IMR-90 (cell line): ENCODE measurements at regions not wholly inside any gene's neighbourhood (a gene's known extent, or its start where the extent isn't known, plus 50 kb on each side); places are given as distances from the start of the nearest gene placed in this dataset.

ENCODE experiments used
- ATAC-seq: fragments of 200-7000 bp; cut with Tn5 transposase; 2 replicates; pipeline ENCODE4 v1.9.1; 2020; ENCODE audit warnings: low read depth, mild to moderate bottlenecking, moderate library complexity
- BruUV-seq: library from RNA; stranded (reverse); fragments of 400-500 nt; replicated peaks from 2 replicates; lab custom pipeline; 2021; lab: Mats Ljungman, UMichigan
- CTCF ChIA-PET: fragments of 300-600 bp; formaldehyde crosslinking; extraction: SDS; loops from one replicate; lab custom pipeline; 2021; ENCODE audit warnings: antibody characterized with exemption; lab: Yijun Ruan, JAX
- POLR2A ChIA-PET: fragments of 300-600 bp; sonication (Branson Sonifier 250); formaldehyde crosslinking; loops from one replicate; lab custom pipeline; 2022; ENCODE audit warnings: antibody characterized with exemption; ENCODE audit not compliant: unreplicated experiment; lab: Charles Lee
- DNase-seq: peaks from one replicate; pipeline ENCODE4 v3.0.0; 2013
- H2AFZ ChIP-seq: replicated peaks from 2 replicates; pipeline ENCODE3; 2013; ENCODE audit warnings: low read length, mild to moderate bottlenecking; ENCODE audit not compliant: poor library complexity
- H2AK5ac ChIP-seq: 2 replicates; pipeline ENCODE4 v1.6.1; 2013; ENCODE audit warnings: low read depth, low read length, inconsistent platforms
- H2AK9ac ChIP-seq: replicated peaks from 2 replicates; pipeline ENCODE3; 2013; ENCODE audit warnings: mild to moderate bottlenecking, low read depth, low read length, moderate library complexity; ENCODE audit not compliant: poor library complexity
- H2BK120ac ChIP-seq: 2 replicates; pipeline ENCODE4 v1.6.1; 2013; ENCODE audit warnings: low read depth, low read length, inconsistent platforms
- H2BK15ac ChIP-seq: 3 replicates; pipeline ENCODE4 v1.6.1; 2013; ENCODE audit warnings: low read depth, low read length, inconsistent platforms
- H2BK20ac ChIP-seq: 2 replicates; pipeline ENCODE4 v1.6.1; 2013; ENCODE audit warnings: low read depth, mild to moderate bottlenecking, inconsistent platforms, low read length, moderate library complexity
- H2BK5ac ChIP-seq: 2 replicates; pipeline ENCODE4 v1.6.1; 2013; ENCODE audit warnings: mild to moderate bottlenecking, low read depth, low read length, inconsistent platforms; ENCODE audit not compliant: poor library complexity, severe bottlenecking
- H3K14ac ChIP-seq: replicated peaks from 2 replicates; pipeline ENCODE4 v1.6.1; 2013; ENCODE audit warnings: low read depth, low read length, inconsistent platforms
- H3K18ac ChIP-seq: 2 replicates; pipeline ENCODE4 v1.6.1; 2013; ENCODE audit warnings: low read depth, low read length, control low read depth
- H3K23ac ChIP-seq: 2 replicates; pipeline ENCODE4 v1.6.1; 2013; ENCODE audit warnings: low read depth, low read length, inconsistent platforms
- H3K27ac ChIP-seq: 2 replicates; pipeline ENCODE4 v1.5.1; 2013; ENCODE audit warnings: mild to moderate bottlenecking, control low read depth, low read length; ENCODE audit not compliant: insufficient read depth
- H3K27me3 ChIP-seq: 2 replicates; pipeline ENCODE4 v1.6.1; 2013; ENCODE audit warnings: low read length; ENCODE audit not compliant: control insufficient read depth, insufficient read depth
- H3K36me3 ChIP-seq: 2 replicates; pipeline ENCODE4 v1.6.1; 2013; ENCODE audit warnings: low read length, mixed read lengths; ENCODE audit not compliant: control insufficient read depth, insufficient read depth
- H3K4ac ChIP-seq: 2 replicates; pipeline ENCODE4 v1.6.1; 2013; ENCODE audit warnings: low read depth, low read length, inconsistent platforms
- H3K4me1 ChIP-seq: 2 replicates; pipeline ENCODE4 v1.6.1; 2013; ENCODE audit warnings: low read length, mixed read lengths; ENCODE audit not compliant: control insufficient read depth, insufficient read depth
- H3K4me2 ChIP-seq: 2 replicates; pipeline ENCODE4 v1.6.1; 2013; ENCODE audit warnings: low read depth, mild to moderate bottlenecking, control low read depth, low read length, moderate library complexity
- H3K4me3 ChIP-seq: 2 replicates; pipeline ENCODE4 v1.5.1; 2013; ENCODE audit warnings: low read depth, mild to moderate bottlenecking, control low read depth, low read length, moderate library complexity; ENCODE audit not compliant: insufficient read depth
- H3K56ac ChIP-seq: 2 replicates; pipeline ENCODE4 v1.6.1; 2013; ENCODE audit warnings: low read length, inconsistent platforms; ENCODE audit not compliant: insufficient read depth; ENCODE audit errors: extremely low read depth
- H3K79me1 ChIP-seq, 2 experiments: 2 replicates each; pipeline ENCODE4 v1.6.1; 2013; ENCODE audit warnings: low read length in 2 of 2, inconsistent platforms in 1 of 2, low read depth in 1 of 2
- H3K9ac ChIP-seq: 2 replicates; pipeline ENCODE4 v1.6.1; 2013; ENCODE audit warnings: low read depth, low read length, control low read depth
- H3K9me1 ChIP-seq: 2 replicates; pipeline ENCODE4 v1.6.1; 2013; ENCODE audit warnings: low read length, inconsistent platforms; ENCODE audit not compliant: insufficient read depth
- H3K9me3 ChIP-seq: 2 replicates; pipeline ENCODE4 v1.6.1; 2013; ENCODE audit warnings: low read length; ENCODE audit not compliant: control insufficient read depth, insufficient read depth
- H4K20me1 ChIP-seq: 2 replicates; pipeline ENCODE4 v1.6.1; 2013; ENCODE audit warnings: low read length, inconsistent platforms; ENCODE audit not compliant: insufficient read depth
- H4K5ac ChIP-seq: 2 replicates; pipeline ENCODE4 v1.6.1; 2013; ENCODE audit warnings: mild to moderate bottlenecking, low read depth, low read length, control low read depth
- H4K8ac ChIP-seq, 2 experiments: 2 replicates each; pipeline ENCODE4 v1.6.1; 2013; ENCODE audit warnings: low read depth in 2 of 2, low read length in 2 of 2, control low read depth in 1 of 2, inconsistent platforms in 1 of 2
- H4K91ac ChIP-seq: 2 replicates; pipeline ENCODE4 v1.6.1; 2013; ENCODE audit warnings: low read depth, low read length, inconsistent platforms; ENCODE audit not compliant: insufficient read depth
- BHLHE40 ChIP-seq: fragments of 150-350 bp; IDR thresholded peaks from 2 replicates; pipeline ENCODE4 v1.6.1; 2016; ENCODE audit warnings: mild to moderate bottlenecking, low read depth, low read length
- CEBPB ChIP-seq: IDR thresholded peaks from 2 replicates; pipeline ENCODE4 v1.6.1; 2012; ENCODE audit warnings: low read depth, low read length, improper control_type of control experiment
- CHD1 ChIP-seq: IDR thresholded peaks from 2 replicates; pipeline ENCODE4 v1.6.1; 2012; ENCODE audit warnings: low read depth, low read length, improper control_type of control experiment
- FOS ChIP-seq: fragments of 150-350 bp; IDR thresholded peaks from 2 replicates; pipeline ENCODE4 v1.6.1; 2016; ENCODE audit warnings: low read depth, low read length
- MAFK ChIP-seq: IDR thresholded peaks from 2 replicates; pipeline ENCODE4 v1.6.1; 2012; ENCODE audit warnings: low read depth, low read length, improper control_type of control experiment
- MAZ ChIP-seq: IDR thresholded peaks from 2 replicates; pipeline ENCODE4 v1.6.1; 2012; ENCODE audit warnings: low read depth, mild to moderate bottlenecking, low read length, improper control_type of control experiment, moderate library complexity, borderline replicate concordance
- MXI1 ChIP-seq: IDR thresholded peaks from 2 replicates; pipeline ENCODE4 v1.6.1; 2012; ENCODE audit warnings: low read depth, mild to moderate bottlenecking, low read length, moderate library complexity, borderline replicate concordance
- NFE2L2 ChIP-seq: fragments of 150-350 bp; IDR thresholded peaks from 2 replicates; pipeline ENCODE4 v1.6.1; 2016; ENCODE audit warnings: low read depth, mild to moderate bottlenecking, low read length
- POLR2A ChIP-seq: IDR thresholded peaks from 2 replicates; pipeline ENCODE4 v1.6.1; 2012; ENCODE audit warnings: mild to moderate bottlenecking, low read depth, low read length
- RAD21 ChIP-seq: IDR thresholded peaks from 2 replicates; pipeline ENCODE4 v1.6.1; 2012; ENCODE audit warnings: low read length, improper control_type of control experiment
- RCOR1 ChIP-seq: IDR thresholded peaks from 2 replicates; pipeline ENCODE4 v1.6.1; 2012; ENCODE audit warnings: mild to moderate bottlenecking, low read length, improper control_type of control experiment; ENCODE audit not compliant: insufficient replicate concordance
- RFX5 ChIP-seq: IDR thresholded peaks from 2 replicates; pipeline ENCODE4 v1.8.0; 2012; ENCODE audit warnings: low read depth, mild to moderate bottlenecking, low read length, moderate library complexity
- SMC3 ChIP-seq: fragments of 150-350 bp; IDR thresholded peaks from 2 replicates; pipeline ENCODE4 v1.6.1; 2016; ENCODE audit warnings: low read depth, mild to moderate bottlenecking, antibody characterized with exemption, low read length, moderate library complexity
- WGBS, 2 experiments: methylation state at CpG; one replicate each; pipeline versions ENCODE4 v1.1.5 to v1.1.7; 2013; ENCODE audit warnings: missing lambda C conversion rate in 2 of 2; ENCODE audit not compliant: insufficient read length in 1 of 2; ENCODE audit errors: extremely low coverage in 2 of 2; 5-methylcytosine and 5-hydroxymethylcytosine counted together
- dilution Hi-C: fragments of 300-500 bp; cut with HindIII; formaldehyde crosslinking; loops from one replicate; pipeline ENCODE4 v1.14.3; 2018; ENCODE audit warnings: low sequenced_read_pairs; ENCODE audit not compliant: unreplicated experiment
- in situ Hi-C: fragments of 300-500 bp; cut with MboI; formaldehyde crosslinking; loops from 3 replicates; pipeline ENCODE4 v1.14.3; 2019; ENCODE audit warnings: low sequenced_read_pairs, inconsistent platforms, mixed read lengths
- intact Hi-C: fragments of 100-400 bp; cut with micrococcal nuclease; formaldehyde crosslinking; loops from 2 replicates; pipeline ENCODE4 v1.10.0; 2022
- TF ChIP-seq, protein P1 (sequence below): fragments of 150-350 bp; IDR thresholded peaks from 2 replicates; pipeline ENCODE4 v1.6.1; 2017; ENCODE audit warnings: mild to moderate bottlenecking, antibody characterized with exemption, low read length, low read depth
- TF ChIP-seq, protein P2 (sequence below): fragments of 150-350 bp; IDR thresholded peaks from 2 replicates; pipeline ENCODE4 v1.6.1; 2016; ENCODE audit warnings: low read depth, mild to moderate bottlenecking, low read length, moderate library complexity, borderline replicate concordance
- TF ChIP-seq, protein P3 (sequence below): conservative IDR thresholded peaks from 2 replicates; pipeline ENCODE4 v1.5.1; 2012; ENCODE audit warnings: mild to moderate bottlenecking, low read depth, low read length, improper control_type of control experiment

DNA sequence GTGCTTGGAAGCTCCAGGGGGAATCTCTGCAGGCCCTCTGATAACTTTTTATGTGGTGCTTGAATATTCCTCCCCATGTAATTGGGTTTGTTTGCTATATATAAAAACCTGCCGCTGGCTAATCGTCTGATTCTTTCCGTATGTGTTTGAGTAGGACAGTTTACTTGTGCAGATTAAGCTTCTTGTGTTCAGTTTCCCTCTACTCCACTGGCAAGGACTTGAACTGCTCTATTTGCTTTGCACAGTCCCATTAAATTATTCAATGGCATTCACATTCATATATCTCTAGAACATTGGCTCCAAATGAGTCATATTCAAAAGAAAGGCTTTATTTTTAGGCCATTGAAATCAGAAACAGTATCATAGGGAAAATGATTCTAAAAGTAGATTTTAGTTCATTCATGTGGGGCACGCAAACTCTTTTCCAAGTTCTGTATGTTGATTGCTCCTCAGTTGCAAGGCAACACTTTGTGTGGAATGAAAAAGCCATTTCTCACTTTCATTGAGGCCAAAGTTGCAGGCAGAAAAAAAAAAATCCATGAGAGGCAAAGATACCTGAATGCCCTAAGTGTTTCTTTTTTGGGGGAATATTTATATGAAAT is 1682.3 kb upstream of the PIK3C3 start:
- no peaks in the 10 kb centered on the region for H4K20me1 ChIP-seq
- H3K18ac ChIP-seq: no peak overlapping the region
- H3K79me1 ChIP-seq: no peaks in the 10 kb centered on the region
- intact Hi-C loops: no loop called here
- no peak for DNase-seq
- in situ Hi-C loops: no loop called here
- no peaks in the 10 kb centered on the region for H3K9me1 ChIP-seq
- no peak overlapping the region for H2AFZ ChIP-seq
- ChIA-PET CTCF (no interaction called here), POLR2A (no interaction called here)
- H3K4me2 ChIP-seq: no peak overlapping the region
- no peak overlapping the region for H3K27ac ChIP-seq
- no peak overlapping the region for H3K4me3 ChIP-seq
- H3K4ac ChIP-seq: no peak overlapping the region
- no peak overlapping the region for H2BK15ac ChIP-seq
- H3K56ac ChIP-seq: no peak overlapping the region
- no peak overlapping the region for H2BK20ac ChIP-seq
- ATAC-seq: no peak
- H4K5ac ChIP-seq: no peak overlapping the region
- no peaks in the 10 kb centered on the region for H3K36me3 ChIP-seq
- no TSS peak for BruUV-seq
- no peak overlapping the region for H2BK120ac ChIP-seq
- H3K4me1 ChIP-seq: no peaks in the 10 kb centered on the region
- no peak overlapping the region for H3K14ac ChIP-seq
- H2AK9ac ChIP-seq: no peak overlapping the region
- no peak overlapping the region for H4K91ac ChIP-seq
- H4K8ac ChIP-seq: no peak overlapping the region
- no peak overlapping the region for H2BK5ac ChIP-seq
- no peaks in the 10 kb centered on the region for H3K27me3 ChIP-seq
- no peak overlapping the region for H3K9ac ChIP-seq
- H3K23ac ChIP-seq: no peak overlapping the region
- TF ChIP-seq RAD21: no peak
- TF ChIP-seq MXI1: no peak
- no peak for TF ChIP-seq RFX5
- no peak for TF ChIP-seq POLR2A
- no peak for TF ChIP-seq MAZ
- no peak for TF ChIP-seq CHD1
- TF ChIP-seq, protein P1, sequence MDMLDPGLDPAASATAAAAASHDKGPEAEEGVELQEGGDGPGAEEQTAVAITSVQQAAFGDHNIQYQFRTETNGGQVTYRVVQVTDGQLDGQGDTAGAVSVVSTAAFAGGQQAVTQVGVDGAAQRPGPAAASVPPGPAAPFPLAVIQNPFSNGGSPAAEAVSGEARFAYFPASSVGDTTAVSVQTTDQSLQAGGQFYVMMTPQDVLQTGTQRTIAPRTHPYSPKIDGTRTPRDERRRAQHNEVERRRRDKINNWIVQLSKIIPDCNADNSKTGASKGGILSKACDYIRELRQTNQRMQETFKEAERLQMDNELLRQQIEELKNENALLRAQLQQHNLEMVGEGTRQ: no peak
- TF ChIP-seq NFE2L2: no peak
- TF ChIP-seq CEBPB: no peak
- TF ChIP-seq, protein P2, sequence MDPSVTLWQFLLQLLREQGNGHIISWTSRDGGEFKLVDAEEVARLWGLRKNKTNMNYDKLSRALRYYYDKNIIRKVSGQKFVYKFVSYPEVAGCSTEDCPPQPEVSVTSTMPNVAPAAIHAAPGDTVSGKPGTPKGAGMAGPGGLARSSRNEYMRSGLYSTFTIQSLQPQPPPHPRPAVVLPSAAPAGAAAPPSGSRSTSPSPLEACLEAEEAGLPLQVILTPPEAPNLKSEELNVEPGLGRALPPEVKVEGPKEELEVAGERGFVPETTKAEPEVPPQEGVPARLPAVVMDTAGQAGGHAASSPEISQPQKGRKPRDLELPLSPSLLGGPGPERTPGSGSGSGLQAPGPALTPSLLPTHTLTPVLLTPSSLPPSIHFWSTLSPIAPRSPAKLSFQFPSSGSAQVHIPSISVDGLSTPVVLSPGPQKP: no peak
- TF ChIP-seq RCOR1: no peak
- TF ChIP-seq MAFK: no peak
- TF ChIP-seq, protein P3, sequence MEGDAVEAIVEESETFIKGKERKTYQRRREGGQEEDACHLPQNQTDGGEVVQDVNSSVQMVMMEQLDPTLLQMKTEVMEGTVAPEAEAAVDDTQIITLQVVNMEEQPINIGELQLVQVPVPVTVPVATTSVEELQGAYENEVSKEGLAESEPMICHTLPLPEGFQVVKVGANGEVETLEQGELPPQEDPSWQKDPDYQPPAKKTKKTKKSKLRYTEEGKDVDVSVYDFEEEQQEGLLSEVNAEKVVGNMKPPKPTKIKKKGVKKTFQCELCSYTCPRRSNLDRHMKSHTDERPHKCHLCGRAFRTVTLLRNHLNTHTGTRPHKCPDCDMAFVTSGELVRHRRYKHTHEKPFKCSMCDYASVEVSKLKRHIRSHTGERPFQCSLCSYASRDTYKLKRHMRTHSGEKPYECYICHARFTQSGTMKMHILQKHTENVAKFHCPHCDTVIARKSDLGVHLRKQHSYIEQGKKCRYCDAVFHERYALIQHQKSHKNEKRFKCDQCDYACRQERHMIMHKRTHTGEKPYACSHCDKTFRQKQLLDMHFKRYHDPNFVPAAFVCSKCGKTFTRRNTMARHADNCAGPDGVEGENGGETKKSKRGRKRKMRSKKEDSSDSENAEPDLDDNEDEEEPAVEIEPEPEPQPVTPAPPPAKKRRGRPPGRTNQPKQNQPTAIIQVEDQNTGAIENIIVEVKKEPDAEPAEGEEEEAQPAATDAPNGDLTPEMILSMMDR: no peak
- no peak for TF ChIP-seq SMC3
- no peak for TF ChIP-seq FOS
- TF ChIP-seq BHLHE40: no peak
- no peaks in the 10 kb centered on the region for H3K9me3 ChIP-seq
- dilution Hi-C loops: no loop called here
- no peak overlapping the region for H2AK5ac ChIP-seq
- WGBS, 2 experiments: no CpG with 5 or more reads among the region's 4 CpGs
